ENCODE measurements at regions not wholly inside any gene's neighbourhood (a gene's known extent, or its start where the extent isn't known, plus 50 kb on each side); places are given as distances from the start of the nearest gene placed in this dataset.

DNA sequence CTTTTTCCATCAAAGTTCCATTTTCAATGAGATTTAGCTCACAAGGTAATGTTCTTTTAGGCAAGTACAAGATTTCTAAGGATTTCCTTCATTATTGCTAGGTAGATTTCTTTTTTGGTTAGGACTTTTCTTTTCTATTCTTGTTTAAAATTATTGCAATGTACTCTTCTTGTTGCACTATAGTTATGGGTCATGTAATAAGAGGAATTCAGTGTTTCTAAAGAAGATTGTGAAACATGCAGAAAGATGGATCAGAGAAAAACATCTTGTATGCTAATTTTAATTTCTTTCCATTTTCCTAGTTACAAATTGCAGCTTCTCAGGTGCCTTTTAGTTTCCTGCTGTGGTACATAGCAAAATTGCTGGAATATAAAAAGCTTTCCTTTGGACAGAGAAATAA, 56.1 kb downstream of the BTG1 start:
- no peak for DNase-seq (ENCODE audit: low spot score)

DNA sequence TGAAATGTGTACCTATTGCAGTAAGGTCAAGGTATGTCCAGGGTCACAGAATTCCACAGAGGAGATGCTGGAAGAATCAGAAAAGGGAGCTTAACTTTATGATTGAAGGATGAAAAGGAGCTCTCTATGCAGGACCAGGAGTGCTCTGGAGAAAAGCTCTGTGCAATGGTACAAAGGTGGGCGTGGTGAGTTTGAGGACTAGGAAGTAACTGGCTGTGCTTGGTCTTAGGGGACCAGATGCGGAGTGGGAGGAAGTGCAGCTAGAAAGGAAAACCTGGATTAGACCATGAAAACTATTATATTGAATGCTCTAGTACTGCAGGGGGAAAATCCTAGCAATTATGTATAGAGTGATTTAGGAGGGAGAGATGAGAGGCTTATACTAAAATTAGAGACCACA, 56.8 kb downstream of the BTG1 start:
- DNase-seq (ENCODE audit: low spot score), result no peak

DNA sequence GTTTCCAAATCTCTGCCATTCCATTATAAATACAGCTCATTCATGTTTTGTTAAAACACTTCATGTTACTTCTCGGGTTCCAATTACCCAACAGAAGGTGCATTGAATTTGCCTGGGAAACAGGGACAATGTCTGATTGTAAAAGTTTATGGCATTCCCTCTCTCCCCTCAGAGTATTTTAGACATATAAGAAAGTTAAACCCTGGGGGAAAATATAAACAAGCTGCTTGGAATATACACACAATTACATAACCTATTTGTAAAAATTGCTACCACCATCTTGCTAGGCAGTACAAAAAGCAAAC, 60.0 kb downstream of the BTG1 start:
- no peak for DNase-seq (ENCODE audit: low spot score)

DNA sequence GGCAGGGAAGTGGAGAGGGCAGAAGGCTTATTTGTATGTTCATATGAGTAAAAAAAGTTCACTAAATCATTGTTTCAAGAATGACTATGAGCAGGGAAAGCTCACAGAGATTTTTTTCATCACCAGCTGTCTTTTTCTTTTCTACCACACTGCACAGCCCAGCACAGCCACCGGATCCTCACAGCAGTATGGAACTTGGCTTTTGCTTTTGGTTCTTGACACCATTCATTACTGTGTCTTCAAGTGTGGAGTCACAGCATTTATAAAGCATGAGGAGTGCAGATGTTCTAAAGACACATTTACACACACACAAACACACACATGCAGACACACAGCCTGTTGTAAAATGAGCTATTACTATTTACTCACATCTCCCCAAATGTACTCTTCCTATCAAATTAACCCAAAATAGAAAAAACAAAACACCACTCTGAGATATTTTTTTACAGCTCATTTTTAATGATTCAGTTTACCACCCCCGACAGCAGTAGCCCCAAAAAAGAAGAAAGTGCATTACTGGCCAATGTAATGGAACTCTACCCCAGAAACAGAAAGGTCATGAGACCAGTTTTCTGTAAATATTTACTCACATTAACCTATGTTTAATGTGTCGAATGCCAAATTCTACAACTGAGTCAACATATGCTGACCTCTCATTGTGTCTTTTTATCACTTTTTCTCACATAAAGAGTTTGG, 60.5 kb downstream of the BTG1 start:
- no peak for DNase-seq (ENCODE audit: low spot score)

DNA sequence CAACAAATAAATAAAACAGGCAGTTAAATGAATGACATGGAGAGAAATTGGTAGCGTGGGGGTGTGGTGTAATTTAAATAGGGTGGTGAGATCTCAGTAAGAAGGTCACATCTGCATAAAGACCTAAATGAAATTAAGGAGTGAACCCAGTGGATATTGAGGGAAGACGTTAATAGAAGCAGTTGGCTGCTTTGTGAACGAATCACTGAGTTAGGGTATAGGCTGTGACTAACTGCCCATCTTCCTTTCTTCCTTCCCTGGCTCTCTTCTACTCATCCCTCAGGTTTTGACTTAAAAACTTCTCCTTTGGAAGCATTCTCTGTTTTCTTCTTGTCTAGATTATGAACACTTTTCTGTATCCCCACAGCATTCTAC, 64.7 kb downstream of the BTG1 start:
- no peak for DNase-seq (ENCODE audit: low spot score)

DNA sequence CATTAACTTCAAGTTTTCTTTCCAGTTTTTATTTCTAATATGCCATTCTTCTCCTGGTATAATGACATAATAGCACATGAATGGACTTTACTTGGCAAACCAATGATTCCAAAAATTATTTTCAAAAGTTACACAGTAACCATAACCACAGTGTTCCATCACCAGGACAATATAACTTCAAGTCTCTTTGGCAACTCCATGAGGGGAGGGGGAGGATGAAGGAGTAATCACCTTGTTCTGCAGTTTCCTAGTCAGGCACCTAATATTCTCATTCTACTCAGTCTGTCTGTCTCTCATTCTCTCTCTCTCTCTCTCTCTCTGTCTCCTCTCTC, 66.6 kb downstream of the BTG1 start:
- DNase-seq (ENCODE audit: low spot score), result no peak

DNA sequence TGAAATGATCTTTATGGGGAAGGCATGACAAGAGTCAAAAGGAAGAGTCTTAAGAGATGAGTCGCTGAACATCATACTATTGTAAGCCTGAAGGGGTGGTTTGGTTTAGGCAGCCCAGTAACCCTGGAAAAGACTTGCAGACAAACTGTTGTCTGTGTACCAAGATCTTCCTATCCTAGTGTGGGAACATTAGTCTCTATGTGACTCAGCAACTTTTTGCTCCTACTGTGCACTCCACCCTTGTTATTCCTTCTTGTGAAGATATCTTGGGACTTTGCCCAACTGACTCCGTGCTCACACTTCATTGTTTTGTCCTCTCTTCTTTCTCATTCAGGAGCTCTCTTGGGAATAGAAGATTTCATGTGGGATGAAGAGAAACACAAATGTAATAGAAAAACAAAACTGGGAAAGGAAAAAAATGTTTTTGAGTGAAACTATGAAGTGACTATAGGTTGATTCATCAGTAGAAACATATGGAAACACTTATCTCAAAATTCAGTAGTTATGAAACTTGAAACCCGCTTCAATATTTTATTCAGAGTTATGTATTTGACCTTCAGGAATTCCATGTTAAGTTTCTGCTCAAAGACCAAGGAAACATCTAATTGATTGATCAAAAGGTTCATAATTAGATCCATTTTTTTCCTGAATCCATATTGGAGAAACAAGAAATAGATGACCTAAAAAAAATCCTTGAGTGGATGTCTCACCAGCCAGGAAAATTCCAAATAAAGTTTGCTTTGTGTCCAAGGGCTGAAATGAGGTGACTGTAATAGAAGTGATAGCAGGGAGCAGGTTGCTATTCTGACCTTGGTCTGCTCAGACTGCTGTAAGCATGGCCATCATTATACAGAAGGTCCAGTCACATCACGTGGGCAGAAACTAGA, 67.2 kb downstream of the BTG1 start:
- DNase-seq (ENCODE audit: low spot score), result no peak

DNA sequence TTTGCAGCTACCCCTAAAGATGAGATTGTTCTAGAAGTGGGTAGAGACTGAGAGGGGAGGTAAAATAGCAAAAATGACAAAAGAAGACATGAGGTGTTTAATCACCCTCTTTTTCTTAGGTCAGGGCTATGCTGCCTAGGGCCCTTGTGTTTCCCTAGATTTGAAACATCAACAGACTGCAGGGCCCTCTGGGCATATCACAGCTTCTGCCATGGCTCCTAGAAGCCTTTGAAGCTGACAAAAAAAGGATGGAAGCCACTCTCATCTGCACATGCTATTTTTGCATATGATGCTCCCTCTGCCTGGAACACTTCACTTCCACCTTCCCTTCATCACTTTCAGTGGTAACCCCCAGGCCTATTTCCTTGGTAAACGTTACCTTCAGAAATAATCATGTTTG, 68.1 kb downstream of the BTG1 start:
- DNase-seq (ENCODE audit: low spot score), result no peak

DNA sequence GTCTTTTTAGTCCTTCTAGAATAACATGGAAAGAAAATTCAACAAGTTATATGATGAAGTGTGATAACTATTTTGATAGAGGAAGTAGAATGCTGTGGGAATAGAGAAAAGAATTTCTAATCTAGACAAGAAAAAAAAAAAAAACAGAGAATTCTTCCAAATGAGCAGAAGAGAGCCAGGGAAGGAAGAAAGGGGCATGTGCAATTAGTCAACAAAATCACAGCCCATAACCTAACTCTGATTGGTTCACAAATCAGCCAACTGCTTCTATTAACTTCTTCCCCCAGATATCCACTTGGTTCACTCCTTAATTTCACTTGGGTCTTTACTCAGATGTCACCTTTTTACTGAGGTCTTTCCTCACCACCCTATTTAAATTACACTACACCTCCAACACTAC, 69.5 kb downstream of the BTG1 start:
- DNase-seq (ENCODE audit: low spot score), result no peak

DNA sequence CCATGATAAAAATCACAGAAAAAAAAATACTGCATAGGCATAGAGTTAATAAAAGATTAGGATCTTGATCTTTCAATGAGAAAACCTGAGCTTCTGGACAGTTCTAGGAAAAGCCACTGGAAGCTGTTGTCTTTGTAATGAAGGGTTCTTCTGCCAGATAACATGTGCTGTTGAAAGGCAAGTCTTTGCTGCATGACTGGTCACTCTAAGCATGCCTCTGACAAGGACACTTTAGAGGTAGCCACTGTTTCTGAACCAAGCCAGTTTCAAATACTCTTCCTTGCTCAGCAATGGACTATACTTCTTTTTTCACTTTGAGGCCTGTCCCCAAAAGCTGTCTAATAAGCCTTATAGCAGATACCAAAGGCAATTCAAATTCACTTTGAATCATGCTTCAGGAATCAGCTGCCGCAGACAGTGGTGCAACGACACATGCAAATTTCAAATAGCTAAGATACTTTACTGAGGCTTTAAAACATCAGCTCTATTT, 70.2 kb downstream of the BTG1 start:
- DNase-seq (ENCODE audit: low spot score), result no peak

DNA sequence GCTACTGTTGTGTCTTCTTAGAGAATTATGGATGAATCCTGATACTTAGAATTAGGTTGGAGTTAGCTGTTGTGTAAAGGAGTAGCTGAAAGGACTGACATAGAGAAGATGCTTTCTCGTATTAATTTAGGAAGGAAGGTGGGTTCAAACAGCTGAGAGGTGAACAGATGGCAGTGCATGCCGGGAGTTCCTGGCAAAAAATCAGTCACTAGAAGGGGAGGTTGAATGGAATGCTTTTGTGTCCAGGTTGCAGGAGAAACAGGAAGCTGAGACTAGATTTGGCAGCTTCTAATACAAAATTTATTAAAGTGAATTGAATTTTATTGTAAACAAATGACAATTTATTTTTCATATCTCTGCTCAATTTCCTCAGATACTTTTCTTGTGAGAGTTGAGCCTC, 70.8 kb downstream of the BTG1 start:
- no peak for DNase-seq (ENCODE audit: low spot score)

DNA sequence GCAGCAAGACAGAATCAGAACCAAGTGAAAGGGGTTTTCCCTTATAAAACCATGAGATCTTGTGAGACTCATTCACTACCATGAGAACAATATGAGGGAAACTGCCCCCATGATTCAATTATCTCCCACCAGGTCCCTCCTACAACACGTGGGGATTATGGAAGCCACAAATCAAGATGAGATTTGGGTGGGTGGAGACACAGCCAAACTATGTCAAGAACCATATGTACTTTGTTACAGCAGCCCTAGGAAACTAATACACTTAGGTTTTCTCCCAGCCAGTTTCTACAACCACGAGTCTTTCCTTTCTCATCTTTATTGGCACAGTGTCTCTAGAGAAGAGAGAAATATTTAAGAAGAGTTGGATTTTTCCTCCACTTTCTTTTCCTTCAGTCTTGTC, 72.6 kb downstream of the BTG1 start:
- no peak for DNase-seq (ENCODE audit: low spot score)

DNA sequence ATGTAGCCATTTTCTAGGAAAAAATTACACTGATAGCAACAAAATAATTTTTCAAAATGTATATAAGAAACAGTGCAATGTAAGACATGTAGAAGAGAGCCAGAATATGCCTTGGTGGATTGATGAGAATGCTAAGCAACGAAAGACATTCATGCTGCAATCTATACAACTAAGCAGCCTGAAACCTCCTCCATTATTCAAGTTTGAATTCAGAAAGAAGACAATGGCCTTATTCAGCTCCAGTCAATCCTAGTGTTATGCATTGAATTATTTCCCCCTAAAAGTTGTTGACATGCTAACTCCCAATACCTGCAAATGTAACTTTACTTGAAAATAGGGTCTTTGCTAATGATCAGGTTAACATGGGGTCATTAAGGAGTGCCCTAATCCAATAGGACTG, 73.5 kb downstream of the BTG1 start:
- no peak for DNase-seq (ENCODE audit: low spot score)

DNA sequence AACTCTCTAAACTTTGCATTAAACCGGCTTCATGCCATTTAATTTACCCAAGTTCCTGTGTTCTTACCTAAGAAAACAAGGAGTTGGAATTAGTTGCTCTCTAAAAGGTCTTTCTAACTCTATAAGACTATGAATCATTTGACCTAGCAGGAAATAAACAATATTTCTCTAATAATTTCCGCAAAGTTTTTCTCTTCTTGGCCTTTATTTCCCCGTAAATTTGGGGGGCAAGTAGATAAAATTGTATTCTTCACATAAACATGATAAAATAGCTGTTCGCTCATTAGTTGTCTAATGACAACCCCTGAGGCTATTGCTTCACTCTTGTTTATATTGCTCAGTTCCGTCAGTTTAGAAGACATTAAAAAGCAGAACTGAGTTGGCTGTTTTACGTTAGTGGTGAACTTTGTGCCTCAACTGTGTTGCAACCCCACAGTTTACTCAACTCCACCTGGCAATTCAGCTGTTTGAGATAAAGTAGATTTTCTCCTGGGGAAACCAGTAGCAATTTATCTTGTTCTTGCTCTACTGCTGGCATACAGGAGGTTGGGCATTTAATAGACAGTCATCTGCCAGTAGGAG, 74.7 kb downstream of the BTG1 start:
- no peak for DNase-seq (ENCODE audit: low spot score)

DNA sequence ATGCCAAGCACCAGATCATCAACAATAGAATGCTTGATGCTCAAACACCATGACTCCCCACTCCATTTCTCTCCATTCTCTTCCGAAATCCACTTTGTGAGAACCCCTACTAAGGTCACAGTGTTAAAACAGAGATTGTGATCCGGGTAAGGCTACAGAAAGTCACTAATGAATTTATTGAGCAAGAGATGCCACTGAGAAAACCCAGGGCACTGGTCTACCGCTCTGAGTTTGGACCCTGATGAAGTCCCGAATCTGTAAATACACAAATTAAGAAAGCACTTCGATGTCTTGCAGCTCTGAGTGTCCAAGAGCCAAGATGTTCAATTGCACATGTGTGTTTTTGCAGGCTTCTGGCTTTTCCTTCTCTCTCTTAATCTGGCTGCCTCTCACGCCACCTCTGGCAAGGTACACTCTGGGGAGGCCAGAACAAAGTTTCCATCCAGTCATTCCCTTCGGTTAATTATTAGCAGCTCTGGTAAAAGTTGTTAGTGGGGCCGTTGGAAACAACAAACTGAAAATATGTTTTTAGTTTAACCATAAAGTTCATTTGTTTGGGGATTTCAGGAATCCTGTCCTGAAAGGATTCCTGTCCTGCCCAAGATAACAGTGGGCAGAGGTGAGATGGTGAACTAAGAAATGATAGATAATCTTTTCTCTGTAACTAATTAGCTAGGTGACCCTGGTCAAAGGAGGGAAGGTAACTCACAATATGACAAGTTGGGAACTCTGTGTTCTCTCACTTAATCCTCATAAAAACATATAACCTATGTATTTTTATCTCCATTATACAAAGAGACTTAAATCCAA, 75.4 kb downstream of the BTG1 start:
- no peak for DNase-seq (ENCODE audit: low spot score)

DNA sequence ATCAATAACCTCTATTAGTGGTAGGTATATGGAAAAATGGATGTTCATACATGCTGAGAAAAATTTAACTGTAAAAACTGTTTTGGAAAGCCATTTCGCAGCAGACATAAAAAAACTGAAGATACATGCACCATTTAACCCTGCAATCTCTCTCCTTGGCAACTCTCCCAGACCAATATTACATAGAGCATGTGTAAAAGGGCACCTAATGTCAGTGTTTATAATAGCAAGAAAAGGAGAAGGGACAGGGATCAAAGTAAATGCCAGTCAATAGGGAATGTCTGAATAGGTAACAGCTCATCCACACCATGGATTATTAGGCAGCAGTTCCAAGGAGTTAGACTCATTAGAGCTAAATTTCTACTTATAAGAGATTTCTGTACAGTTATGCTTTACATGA, 77.2 kb downstream of the BTG1 start:
- DNase-seq (ENCODE audit: low spot score), result no peak

DNA sequence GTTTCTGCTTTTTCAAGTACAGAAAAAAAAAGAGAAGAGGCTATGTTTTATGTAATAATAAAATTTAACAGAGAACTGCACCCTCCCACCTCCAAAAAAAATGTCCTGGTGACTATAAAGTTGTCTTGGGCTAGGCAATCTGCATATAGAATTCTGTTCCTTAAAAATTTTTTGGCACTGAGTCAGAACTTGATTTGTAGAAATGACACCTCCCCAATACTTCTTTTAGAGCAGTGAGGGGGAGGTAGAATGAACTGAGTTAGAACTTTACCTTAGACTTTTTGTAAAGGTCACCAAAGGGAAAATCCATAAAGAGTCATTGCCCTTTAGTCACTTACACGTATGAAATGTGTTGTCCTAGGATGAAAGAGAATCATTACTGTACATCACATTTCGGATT, 80.0 kb downstream of the BTG1 start:
- DNase-seq (ENCODE audit: low spot score), result no peak

DNA sequence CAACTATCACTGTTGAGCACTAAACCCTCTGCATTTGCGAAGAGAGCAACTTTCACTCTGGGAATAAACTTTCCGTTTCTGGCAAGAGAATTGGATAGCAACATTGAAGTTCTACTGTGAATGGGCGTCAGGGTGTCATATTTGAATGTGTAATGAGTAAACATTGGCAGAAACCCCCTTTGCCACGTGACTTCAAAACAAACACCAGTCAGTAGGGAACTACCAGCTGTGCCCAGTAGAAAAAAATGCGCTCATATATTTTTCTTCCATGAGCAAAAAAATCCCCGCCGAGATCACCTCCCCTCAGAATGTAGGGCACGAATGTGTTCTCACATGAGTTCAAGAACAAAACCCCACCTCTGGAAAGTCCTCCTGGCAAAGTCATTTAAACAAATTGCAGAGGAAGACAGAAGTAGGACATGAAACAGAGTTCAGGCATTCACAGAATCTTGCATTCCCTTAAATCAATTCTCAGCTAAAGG, 80.6 kb downstream of the BTG1 start:
- DNase-seq (ENCODE audit: low spot score), result no peak

DNA sequence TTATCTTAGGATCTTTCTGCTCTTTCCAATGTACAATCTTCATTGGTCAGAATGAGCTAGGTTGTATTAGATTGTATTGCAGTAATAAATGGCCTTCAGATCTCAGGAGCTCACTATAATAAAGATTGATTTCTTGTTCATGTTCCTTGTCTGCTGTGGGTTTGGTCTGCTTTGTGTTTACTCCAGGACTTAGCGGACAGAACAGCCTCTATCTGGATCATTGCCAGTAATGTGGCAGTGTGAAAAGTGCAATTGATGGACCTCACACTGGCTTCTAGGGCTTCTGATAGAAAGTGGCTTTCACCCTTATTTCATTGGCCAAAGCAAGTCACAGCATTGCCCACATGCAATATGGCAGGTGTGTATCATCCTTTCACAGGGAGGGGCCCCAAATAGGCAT, 81.2 kb downstream of the BTG1 start:
- no peak for DNase-seq (ENCODE audit: low spot score)

DNA sequence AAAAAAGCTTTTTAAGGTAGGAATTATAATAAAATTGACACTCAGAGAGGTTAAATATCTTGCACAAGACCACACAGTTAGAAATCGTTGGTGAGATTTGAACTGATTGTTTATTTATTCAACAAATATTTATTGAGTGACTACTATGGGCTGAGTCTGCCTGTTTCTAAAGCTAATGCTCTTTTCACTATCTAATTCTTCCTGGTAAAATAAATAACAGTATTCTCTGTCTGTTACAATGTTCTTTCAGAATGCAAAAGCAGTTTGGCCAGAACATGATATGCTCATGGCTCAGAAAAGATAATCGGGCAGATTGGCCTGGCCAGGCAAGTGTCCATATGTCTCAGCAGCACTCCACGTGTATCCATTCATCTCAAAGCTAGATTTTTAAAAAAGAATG, 82.0 kb downstream of the BTG1 start:
- DNase-seq (ENCODE audit: low spot score), result no peak

DNA sequence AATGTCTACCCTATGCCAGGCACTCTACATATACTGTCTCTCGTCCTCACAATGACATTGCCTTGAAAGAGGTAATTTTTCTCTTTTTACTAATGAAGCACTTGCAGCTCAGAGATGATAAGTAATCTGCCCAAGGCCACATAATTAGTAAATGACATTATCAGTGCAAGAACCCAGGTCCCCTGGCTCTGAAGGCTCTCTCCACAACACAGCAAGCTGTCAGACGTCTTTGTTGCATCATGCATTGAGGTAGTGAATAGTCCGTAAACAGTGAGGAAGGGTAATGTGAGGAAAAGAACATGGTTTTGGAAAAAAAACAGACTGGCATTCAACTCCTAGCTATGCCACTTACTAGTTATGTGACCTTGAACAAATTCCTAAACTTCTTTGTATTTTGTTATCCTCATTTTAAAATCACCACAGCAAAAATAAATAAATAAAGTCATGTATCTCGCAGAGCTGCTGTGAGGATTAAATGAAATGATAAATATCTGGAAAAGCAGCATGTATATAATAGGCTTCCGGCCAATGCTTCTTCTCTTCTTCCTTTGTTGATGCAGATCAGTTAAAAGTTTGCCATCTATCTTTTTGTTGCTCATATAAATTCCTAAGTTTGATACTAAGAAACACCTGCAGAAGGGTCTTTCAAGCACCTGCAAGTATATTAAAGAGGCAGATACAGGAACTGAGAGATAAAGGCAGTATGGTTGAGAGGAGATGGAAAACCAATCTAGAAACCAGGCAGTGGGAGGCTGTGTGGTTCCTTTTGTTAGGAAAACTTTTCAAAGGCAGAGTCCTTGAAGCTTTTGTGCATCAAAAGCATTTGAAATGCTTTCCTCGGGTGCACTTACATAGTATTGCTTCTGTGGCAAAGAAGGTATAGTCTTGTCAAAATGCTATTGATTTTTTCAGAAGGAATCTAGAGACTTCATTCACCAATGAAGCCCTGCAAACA, 82.8 kb downstream of the BTG1 start:
- DNase-seq (ENCODE audit: low spot score), result no peak

Measured in RKO (cell line).